Embryonic facial prominence (tissue), 1 donor: ENCODE measurements at regions not wholly inside any gene's neighbourhood (a gene's known extent, or its start where the extent isn't known, plus 50 kb on each side); places are given as distances from the start of the nearest gene placed in this dataset.
"Not testable (repeated sequence)": the region's sequence is repeated elsewhere in the genome, so short reads cannot be mapped to it uniquely, and the experiment has no call there.

Experiments
- DNase-seq: peaks from one replicate; pipeline ENCODE4 v3.0.0-alpha.2; 2016; ENCODE audit errors: extremely low spot score

- DNase-seq, result no peak
Observed at GRCh38 chr10:4310172-4310571, 515.8 kb upstream of the AKR1E2 start.

GRCh38 chr10:4307910-4308309, 518.1 kb upstream of the AKR1E2 start:
- no peak for DNase-seq

GRCh38 chr10:4306871-4307270, 519.1 kb upstream of the AKR1E2 start:
- DNase-seq, result no peak

- no peak for DNase-seq
Observed at GRCh38 chr10:4303045-4303444, 518.0 kb upstream of the KLF6 start.

GRCh38 chr10:4301291-4302045, 516.5 kb upstream of the KLF6 start:
- no peak for DNase-seq

GRCh38 chr10:4296161-4296560, 511.2 kb upstream of the KLF6 start:
- no peak for DNase-seq

- no peak for DNase-seq
Observed at GRCh38 chr10:4294996-4295792, 510.2 kb upstream of the KLF6 start.

GRCh38 chr10:4294271-4294670, 509.3 kb upstream of the KLF6 start:
- DNase-seq, result no peak

- no peak for DNase-seq
Observed at GRCh38 chr10:4291990-4292389, 507.0 kb upstream of the KLF6 start.

- no peak for DNase-seq
Observed at GRCh38 chr10:4285121-4285520, 500.1 kb upstream of the KLF6 start.

GRCh38 chr10:4283846-4284610, 499.0 kb upstream of the KLF6 start:
- no peak for DNase-seq

- no peak for DNase-seq
Observed at GRCh38 chr10:4282496-4282895, 497.5 kb upstream of the KLF6 start.

- no peak for DNase-seq
Observed at GRCh38 chr10:4281190-4281825, 496.3 kb upstream of the KLF6 start.

- DNase-seq, result no peak
Observed at GRCh38 chr10:4280461-4281189, 495.6 kb upstream of the KLF6 start.

GRCh38 chr10:4279655-4280054, 494.6 kb upstream of the KLF6 start:
- no peak for DNase-seq

- no peak for DNase-seq
Observed at GRCh38 chr10:4278186-4278585, 493.2 kb upstream of the KLF6 start.

- no peak for DNase-seq
Observed at GRCh38 chr10:4276151-4276550, 491.1 kb upstream of the KLF6 start.

GRCh38 chr10:4274671-4275070, 489.7 kb upstream of the KLF6 start:
- not testable (repeated sequence) for DNase-seq

GRCh38 chr10:4271193-4271592, 486.2 kb upstream of the KLF6 start:
- DNase-seq, result no peak

GRCh38 chr10:4270116-4270515, 485.1 kb upstream of the KLF6 start:
- no peak for DNase-seq

- DNase-seq, result not testable (repeated sequence)
Observed at GRCh38 chr10:4268490-4268889, 483.5 kb upstream of the KLF6 start.
